GM10266 (cell line): ENCODE measurements at regions not wholly inside any gene's neighbourhood (a gene's known extent, or its start where the extent isn't known, plus 50 kb on each side); places are given as distances from the start of the nearest gene placed in this dataset.

ENCODE experiments used
- DNase-seq: peaks from one replicate; pipeline ENCODE4 v3.0.0; 2012; ENCODE audit errors: extremely low spot score
- TF ChIP-seq, protein P1 (sequence below): IDR thresholded peaks from 2 replicates; pipeline ENCODE4 v1.5.1; 2012; ENCODE audit warnings: mild to moderate bottlenecking, low read depth; ENCODE audit not compliant: control insufficient read depth, insufficient read depth; ENCODE audit errors: missing control alignments

DNA sequence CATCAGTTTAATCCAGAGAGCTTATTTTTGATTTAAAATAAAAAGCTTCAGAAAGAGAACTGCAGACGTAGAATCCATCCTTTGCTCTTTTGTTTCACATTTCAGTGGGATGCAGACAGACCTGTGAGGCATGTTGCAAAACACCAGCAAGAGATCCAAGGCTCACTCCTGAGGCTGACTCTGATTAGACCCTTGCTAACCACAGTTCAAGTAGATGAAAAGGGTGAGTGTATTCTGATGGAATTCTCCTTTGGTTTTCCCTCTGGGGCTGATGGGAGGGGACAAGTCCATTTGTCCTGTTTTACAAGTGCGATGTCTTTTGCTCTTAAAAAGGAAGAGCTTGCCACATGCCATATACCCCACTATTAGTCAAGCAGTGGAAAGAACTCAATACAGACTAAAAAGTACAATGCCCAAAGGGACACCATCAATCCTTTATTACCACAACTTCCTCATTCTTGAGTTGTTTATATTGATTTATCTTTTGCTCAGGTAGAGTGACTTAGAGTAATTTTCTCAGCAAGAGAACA lies 772.7 kb downstream of the MAFB start:
- TF ChIP-seq, protein P1, sequence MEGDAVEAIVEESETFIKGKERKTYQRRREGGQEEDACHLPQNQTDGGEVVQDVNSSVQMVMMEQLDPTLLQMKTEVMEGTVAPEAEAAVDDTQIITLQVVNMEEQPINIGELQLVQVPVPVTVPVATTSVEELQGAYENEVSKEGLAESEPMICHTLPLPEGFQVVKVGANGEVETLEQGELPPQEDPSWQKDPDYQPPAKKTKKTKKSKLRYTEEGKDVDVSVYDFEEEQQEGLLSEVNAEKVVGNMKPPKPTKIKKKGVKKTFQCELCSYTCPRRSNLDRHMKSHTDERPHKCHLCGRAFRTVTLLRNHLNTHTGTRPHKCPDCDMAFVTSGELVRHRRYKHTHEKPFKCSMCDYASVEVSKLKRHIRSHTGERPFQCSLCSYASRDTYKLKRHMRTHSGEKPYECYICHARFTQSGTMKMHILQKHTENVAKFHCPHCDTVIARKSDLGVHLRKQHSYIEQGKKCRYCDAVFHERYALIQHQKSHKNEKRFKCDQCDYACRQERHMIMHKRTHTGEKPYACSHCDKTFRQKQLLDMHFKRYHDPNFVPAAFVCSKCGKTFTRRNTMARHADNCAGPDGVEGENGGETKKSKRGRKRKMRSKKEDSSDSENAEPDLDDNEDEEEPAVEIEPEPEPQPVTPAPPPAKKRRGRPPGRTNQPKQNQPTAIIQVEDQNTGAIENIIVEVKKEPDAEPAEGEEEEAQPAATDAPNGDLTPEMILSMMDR: no peak
- no peak for DNase-seq

DNA sequence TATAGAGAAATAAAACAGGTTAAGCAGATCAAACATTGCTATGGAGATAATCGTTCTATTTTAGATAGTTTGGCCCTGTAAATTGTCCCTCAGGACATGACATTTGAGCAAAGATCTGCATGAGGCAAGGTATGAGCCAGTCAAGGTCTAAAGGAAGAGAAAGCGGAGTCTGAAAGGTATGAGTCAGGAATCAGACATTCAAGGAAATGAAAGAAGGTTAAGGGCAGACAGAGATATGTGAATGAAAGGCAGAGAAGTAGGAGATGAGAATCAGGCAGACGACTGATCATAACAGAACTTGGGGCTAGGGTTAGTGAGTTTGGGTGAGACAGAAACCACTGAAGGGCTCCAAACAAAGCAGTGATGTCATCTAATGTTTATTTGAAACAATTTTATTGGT lies 775.8 kb downstream of the MAFB start:
- TF ChIP-seq, protein P1: no peak
- DNase-seq: no peak

DNA sequence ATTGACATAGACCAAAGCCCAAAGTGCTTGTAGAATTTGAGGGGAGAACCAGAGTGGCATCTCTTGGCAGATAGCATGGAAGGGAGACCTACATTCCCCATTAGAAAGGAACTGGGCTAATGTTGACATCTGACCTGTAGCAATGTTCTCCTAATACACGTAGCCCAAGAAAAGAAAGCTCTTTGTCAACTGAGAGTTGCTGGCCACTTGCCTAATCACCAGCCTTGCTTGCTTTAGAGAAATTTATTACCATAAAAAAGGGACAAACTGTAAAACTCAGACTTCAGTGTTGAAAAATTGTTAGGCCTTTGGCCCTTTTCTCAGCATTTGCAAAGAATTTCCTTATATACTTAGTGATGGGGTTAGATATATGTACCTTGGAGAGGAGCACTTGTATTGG lies 777.5 kb downstream of the MAFB start:
- DNase-seq: no peak
- TF ChIP-seq, protein P1: no peak

DNA sequence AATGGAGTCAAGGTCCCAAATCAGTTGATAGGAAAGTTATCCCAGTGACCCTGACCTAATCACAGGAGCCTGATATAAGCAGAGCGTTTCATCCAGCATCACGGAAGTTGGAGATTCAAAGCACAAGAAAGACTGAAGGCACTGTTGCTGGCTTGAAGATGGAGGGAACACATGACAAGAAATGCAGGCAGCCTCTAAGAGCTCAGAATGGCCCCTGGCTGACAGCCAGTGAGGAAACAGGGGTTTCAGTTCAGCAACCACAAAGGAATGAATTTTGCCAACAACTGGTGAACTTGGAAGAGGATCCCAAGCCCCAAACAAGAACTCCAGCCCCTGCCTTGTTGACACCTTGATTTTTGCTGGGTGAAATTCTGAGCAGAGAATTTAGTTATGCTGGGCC lies 778.5 kb downstream of the MAFB start:
- DNase-seq: no peak
- TF ChIP-seq, protein P1: no peak

DNA sequence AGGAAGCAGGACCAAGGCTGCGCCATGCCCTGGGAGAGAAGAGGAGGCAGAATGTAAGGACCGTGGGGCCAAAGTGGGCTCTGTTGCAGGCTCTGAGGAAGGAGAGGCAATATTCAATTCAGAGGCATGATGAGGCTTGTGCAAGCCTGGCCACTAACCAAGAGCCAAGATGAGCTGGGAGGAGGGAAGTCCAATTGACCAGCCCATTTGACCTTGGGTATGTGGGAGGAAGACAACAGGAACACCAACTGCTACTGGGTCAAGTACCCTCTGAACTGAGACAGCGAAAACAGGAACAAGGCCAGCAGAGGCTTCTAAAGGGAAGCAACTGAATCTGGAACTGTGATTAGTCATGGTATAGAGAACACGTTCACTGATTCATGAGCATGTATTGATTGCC lies 779.6 kb downstream of the MAFB start:
- TF ChIP-seq, protein P1: no peak
- no peak for DNase-seq

DNA sequence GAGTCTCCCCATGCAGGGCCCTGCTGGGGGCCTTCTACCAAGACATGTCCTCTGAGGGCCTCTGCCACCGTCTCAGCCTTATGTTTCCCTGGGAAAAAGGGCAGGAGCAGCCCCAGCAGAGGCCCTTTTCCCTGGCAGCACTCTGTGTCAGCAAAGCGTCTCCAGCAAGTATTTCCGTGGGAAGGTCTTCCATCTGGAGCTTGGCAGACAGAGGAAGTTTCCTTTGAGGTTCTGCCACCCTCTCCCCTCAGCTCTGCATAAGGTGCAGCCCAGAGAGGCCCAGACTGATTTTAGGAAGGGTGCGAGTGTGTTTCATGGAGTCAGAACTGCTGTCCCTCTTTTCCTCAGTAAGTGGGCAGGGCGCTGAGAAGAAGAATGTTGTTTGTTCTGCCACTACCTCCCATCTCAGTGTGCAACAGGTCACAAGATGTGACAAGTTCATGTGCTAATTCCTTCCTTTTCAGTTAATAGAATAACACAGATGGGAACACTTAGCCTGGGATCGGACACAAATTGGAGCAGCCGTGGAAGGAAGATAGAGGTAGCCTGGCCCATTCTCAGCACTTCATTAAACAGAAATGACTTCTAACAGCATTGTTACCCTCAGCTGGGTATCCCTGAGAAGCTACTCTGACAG lies 784.4 kb downstream of the MAFB start:
- TF ChIP-seq, protein P1: no peak

DNA sequence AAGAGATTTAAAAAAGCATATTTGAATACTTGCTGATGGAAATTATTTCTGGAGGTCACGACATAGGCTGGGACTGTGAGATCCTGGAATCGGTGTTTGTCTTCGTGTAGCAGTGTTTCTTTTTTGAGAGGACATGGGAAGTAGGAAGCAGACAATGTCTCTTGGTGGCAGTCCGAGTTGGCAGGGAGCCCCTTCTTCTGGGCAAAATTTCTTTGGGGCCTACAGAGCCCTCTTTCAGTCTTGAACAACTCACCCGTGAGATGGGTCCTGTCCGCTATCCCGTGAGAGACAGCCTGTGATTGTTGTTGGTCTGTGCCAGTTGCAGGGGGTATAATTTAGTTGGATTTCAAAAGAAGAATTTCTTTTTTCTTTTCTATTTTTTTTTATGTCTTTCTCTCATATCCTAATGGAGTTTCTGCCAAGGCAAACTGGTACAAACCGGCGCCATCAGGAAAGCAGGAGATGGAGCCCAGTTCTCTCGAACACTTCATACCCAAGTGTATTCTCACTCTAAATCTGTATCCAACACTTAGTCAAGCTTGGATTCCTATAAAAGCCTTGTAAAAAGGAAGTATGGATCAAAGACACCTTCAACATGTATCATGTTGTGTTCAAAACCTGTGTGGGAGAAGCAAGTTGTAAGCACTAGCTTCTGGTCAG lies 785.1 kb downstream of the MAFB start:
- TF ChIP-seq, protein P1: no peak
- DNase-seq: no peak

More for the DNA sequence above, 784.4 kb downstream of the MAFB start:
- no peak for DNase-seq
